GM12875 (cell line): ENCODE measurements at regions not wholly inside any gene's neighbourhood (a gene's known extent, or its start where the extent isn't known, plus 50 kb on each side); places are given as distances from the start of the nearest gene placed in this dataset.

Source experiments
- H3K4me3 ChIP-seq: one replicate; pipeline ENCODE4 v1.5.1; 2011; ENCODE audit warnings: low read depth, low read length, control low read depth
- CTCF ChIP-seq: IDR thresholded peaks from 2 replicates; pipeline ENCODE4 v1.5.1; 2011; ENCODE audit warnings: low read depth, mild to moderate bottlenecking, control low read depth, inconsistent platforms, low read length, moderate library complexity, borderline replicate concordance; ENCODE audit not compliant: insufficient read depth

- no peak overlapping the region for H3K4me3 ChIP-seq
- TF ChIP-seq CTCF = no peak
Observed at GRCh38 chr3:144921710-144922109, 950.1 kb downstream of the DIPK2A start.

GRCh38 chr3:144923046-144923775 is 951.6 kb downstream of the DIPK2A start:
- TF ChIP-seq CTCF = no peak
- H3K4me3 ChIP-seq = no peak overlapping the region

- TF ChIP-seq CTCF = no peak
- H3K4me3 ChIP-seq = no peak overlapping the region
Observed at GRCh38 chr3:144930431-144930830, 958.8 kb downstream of the DIPK2A start.

- H3K4me3 ChIP-seq = no peak overlapping the region
- no peak for TF ChIP-seq CTCF
Observed at GRCh38 chr3:144931590-144931989, 960.0 kb downstream of the DIPK2A start.

GRCh38 chr3:144942093-144942837 is 970.6 kb downstream of the DIPK2A start:
- no peak for TF ChIP-seq CTCF
- no peak overlapping the region for H3K4me3 ChIP-seq

GRCh38 chr3:144942838-144943197 is 971.2 kb downstream of the DIPK2A start:
- no peak for TF ChIP-seq CTCF
- H3K4me3 ChIP-seq = no peak overlapping the region

GRCh38 chr3:144947895-144948294 is 976.3 kb downstream of the DIPK2A start:
- no peak overlapping the region for H3K4me3 ChIP-seq
- no peak for TF ChIP-seq CTCF
